ENCODE measurements at regions not wholly inside any gene's neighbourhood (a gene's known extent, or its start where the extent isn't known, plus 50 kb on each side); places are given as distances from the start of the nearest gene placed in this dataset.

DNA sequence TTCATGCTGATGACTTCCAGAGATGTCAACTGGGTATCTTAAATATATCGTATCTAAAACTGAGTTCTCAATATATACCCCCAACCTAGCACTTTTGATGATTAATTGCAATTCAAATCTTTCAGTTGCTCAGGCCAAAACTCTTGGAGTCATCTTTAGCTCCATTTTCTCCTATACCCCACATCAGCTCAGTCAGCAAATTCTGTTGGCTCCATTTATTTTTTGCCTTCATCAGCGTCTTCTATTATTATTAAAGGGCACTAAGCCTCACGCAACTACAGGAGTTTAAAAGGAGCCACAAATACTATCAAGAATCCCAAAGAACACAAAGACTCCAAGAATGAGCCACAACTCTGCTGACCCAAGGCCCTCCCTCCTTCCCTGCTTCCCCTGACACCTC is 134.9 kb downstream of the KCTD12 start:
- DNase-seq (ENCODE audit: extremely low read depth, low read depth), result no peak

GRCh38 chr13:76750126-76750525 is 136.1 kb downstream of the KCTD12 start:
- DNase-seq (ENCODE audit: extremely low read depth, low read depth), result no peak
- no peak for TF ChIP-seq CTCF (IDR thresholded peaks at IDR 0.05; ENCODE audit: low read depth, low read length)

More for the DNA sequence above, 134.9 kb downstream of the KCTD12 start:
- TF ChIP-seq CTCF (IDR thresholded peaks at IDR 0.05; ENCODE audit: low read depth, low read length), result no peak

GRCh38 chr13:76745261-76746200 is 140.7 kb downstream of the KCTD12 start:
- no peak for TF ChIP-seq CTCF (IDR thresholded peaks at IDR 0.05; ENCODE audit: low read depth, low read length)
- DNase-seq (ENCODE audit: extremely low read depth, low read depth), result no peak

DNA sequence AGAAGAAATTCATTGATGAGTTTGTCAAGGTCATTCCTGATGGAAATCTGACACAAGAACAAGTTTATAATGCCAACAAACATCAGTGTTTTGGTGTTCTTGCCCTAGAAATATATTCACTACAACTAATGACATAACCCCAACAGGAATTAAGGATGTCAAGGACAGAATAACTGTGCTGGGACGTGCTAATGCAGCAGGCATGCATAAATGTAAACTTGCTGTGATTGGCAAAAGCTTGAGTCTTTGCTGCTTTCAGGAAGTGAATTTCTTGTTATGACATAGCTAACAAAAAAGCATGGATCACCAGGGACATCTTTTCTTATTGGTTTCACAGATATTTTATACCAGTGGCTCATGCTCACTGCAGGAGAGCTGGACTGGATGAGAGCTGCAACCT is 144.6 kb downstream of the KCTD12 start:
- no peak for TF ChIP-seq CTCF (IDR thresholded peaks at IDR 0.05; ENCODE audit: low read depth, low read length)
- DNase-seq (ENCODE audit: extremely low read depth, low read depth), result no peak

DNA sequence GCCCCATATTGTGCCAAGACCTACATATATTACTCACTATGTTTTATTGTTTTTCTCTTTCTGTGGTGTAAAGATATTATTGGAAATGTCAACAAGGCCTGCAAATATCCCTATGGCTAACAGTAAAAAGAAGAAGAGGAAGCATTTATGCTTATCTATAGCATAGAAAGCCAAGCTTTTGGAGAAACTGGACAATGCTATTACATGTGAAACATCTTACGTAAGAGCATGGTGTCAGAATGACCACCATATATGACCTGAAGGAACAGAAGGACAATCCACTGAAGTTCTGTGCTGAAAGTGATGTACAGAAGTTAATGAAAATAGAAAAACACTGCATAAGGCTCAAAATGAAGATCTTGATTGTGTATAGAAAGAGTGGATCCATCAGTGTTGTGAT is 145.2 kb downstream of the KCTD12 start:
- DNase-seq (ENCODE audit: extremely low read depth, low read depth), result no peak
- TF ChIP-seq CTCF (IDR thresholded peaks at IDR 0.05; ENCODE audit: low read depth, low read length), result no peak

- no peak for TF ChIP-seq CTCF (IDR thresholded peaks at IDR 0.05; ENCODE audit: low read depth, low read length)
- DNase-seq (ENCODE audit: extremely low read depth, low read depth), result no peak
Observed at GRCh38 chr13:76738616-76739015, 147.6 kb downstream of the KCTD12 start.

- TF ChIP-seq CTCF (IDR thresholded peaks at IDR 0.05; ENCODE audit: low read depth, low read length), result no peak
Observed at GRCh38 chr13:76737526-76737925, 148.7 kb downstream of the KCTD12 start.

More at GRCh38 chr13:76737526-76737925, 148.7 kb downstream of the KCTD12 start:
- no peak for DNase-seq (ENCODE audit: extremely low read depth, low read depth)
